ENCODE measurements at regions not wholly inside any gene's neighbourhood (a gene's known extent, or its start where the extent isn't known, plus 50 kb on each side); places are given as distances from the start of the nearest gene placed in this dataset.

- TF ChIP-seq EP300 (IDR thresholded peaks at IDR 0.05) (no peak), CTCF (IDR thresholded peaks at IDR 0.05) (no peak), POLR2A (IDR thresholded peaks at IDR 0.05) (no peak), POLR2AphosphoS5 (IDR thresholded peaks at IDR 0.05) (no peak)
- Histone ChIP-seq H3K27me3 (no peaks in the 10 kb centered on the region), H3K27ac (no peak overlapping the region), H3K36me3 (peaks cover 0 to 19% (median 12%) of the 10 kb centered on the region in 4 donors), H3K4me3 (no peak overlapping the region), H3K4me1 (peaks cover 0 to 2% (median 0%) of the 10 kb centered on the region in 4 donors), H3K9me3 (no peaks in the 10 kb centered on the region)
- no peak for DNase-seq
- intact Hi-C loops (cut with DNase I; ENCODE audit: low total_unique reads) = no loop called here
- 61 to 71% (median 67%) methylated on average over 4 of the region's 4 CpGs for WGBS, 5 donors
Observed at GRCh38 chr14:71692496-71692895, 239.7 kb upstream of the RGS6 start.

GRCh38 chr14:71693381-71693780, 238.8 kb upstream of the RGS6 start:
- Histone ChIP-seq H3K27ac (no peak overlapping the region), H3K36me3 (peaks cover 0 to 19% (median 12%) of the 10 kb centered on the region in 4 donors), H3K4me1 (no peaks in the 10 kb centered on the region), H3K27me3 (no peaks in the 10 kb centered on the region), H3K4me3 (no peak overlapping the region), H3K9me3 (no peaks in the 10 kb centered on the region)
- TF ChIP-seq EP300 (IDR thresholded peaks at IDR 0.05) (no peak), POLR2A (IDR thresholded peaks at IDR 0.05) (no peak)
- intact Hi-C loops (cut with DNase I; ENCODE audit: low total_unique reads) = no loop called here
- DNase-seq = no peak
- 87 to 92% (median 90%) methylated on average over 6 of the region's 6 CpGs for WGBS, 5 donors

- H3K4me3 ChIP-seq = no peak overlapping the region
- H3K27me3 ChIP-seq = no peaks in the 10 kb centered on the region
- H3K27ac ChIP-seq = no peak overlapping the region
- H3K9me3 ChIP-seq = no peaks in the 10 kb centered on the region
- H3K4me1 ChIP-seq = no peaks in the 10 kb centered on the region
- TF ChIP-seq CTCF (IDR thresholded peaks at IDR 0.05) (no peak), EP300 (IDR thresholded peaks at IDR 0.05) (no peak), POLR2AphosphoS5 (IDR thresholded peaks at IDR 0.05) (no peak), POLR2A (IDR thresholded peaks at IDR 0.05) (no peak)
- H3K36me3 ChIP-seq = peaks cover 0 to 33% (median 23%) of the 10 kb centered on the region in 4 donors
- WGBS, 5 donors = 88 to 96% (median 95%) methylated on average over 8 of the region's 8 CpGs
- DNase-seq = no peak
- intact Hi-C loops (cut with DNase I; ENCODE audit: low total_unique reads) = no loop called here
Observed at GRCh38 chr14:71694591-71695530, 237.4 kb upstream of the RGS6 start.

GRCh38 chr14:71695611-71696350, 236.4 kb upstream of the RGS6 start:
- Histone ChIP-seq H3K4me1 (no peaks in the 10 kb centered on the region), H3K9me3 (no peaks in the 10 kb centered on the region), H3K27me3 (no peaks in the 10 kb centered on the region), H3K36me3 (peaks cover 0 to 32% (median 18%) of the 10 kb centered on the region in 4 donors), H3K4me3 (no peak overlapping the region), H3K27ac (no peak overlapping the region)
- intact Hi-C loops (cut with DNase I; ENCODE audit: low total_unique reads) = no loop called here
- 90 to 96% (median 92%) methylated on average over 6 of the region's 6 CpGs for WGBS, 5 donors
- DNase-seq = no peak
- TF ChIP-seq EP300 (IDR thresholded peaks at IDR 0.05) (no peak), CTCF (IDR thresholded peaks at IDR 0.05) (no peak), POLR2A (IDR thresholded peaks at IDR 0.05) (no peak), POLR2AphosphoS5 (IDR thresholded peaks at IDR 0.05) (no peak)

Measured in stomach (tissue), 8 donors.